ENCODE measurements at regions not wholly inside any gene's neighbourhood (a gene's known extent, or its start where the extent isn't known, plus 50 kb on each side); places are given as distances from the start of the nearest gene placed in this dataset.

DNA sequence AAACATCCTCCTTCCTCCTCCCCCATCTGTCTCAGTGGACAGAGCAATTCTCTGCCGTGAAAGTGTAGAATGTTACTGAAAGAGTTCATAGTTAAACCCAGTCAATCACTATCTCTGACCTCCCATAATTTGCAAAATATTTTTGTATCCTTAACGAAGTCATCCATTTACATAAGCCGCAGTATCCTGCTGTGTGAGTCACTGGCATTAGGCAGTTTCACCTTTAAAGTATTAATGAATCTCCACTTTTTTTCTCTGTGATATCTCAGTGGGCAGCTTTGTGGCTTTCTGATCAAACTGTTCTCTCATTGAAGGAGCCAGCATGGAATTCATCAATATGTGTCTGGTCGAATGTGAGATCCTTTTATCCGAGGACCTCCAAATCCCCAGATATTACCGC is 678.6 kb upstream of the TENM3 start:
- DNase-seq (ENCODE audit: low read depth), result no peak

DNA sequence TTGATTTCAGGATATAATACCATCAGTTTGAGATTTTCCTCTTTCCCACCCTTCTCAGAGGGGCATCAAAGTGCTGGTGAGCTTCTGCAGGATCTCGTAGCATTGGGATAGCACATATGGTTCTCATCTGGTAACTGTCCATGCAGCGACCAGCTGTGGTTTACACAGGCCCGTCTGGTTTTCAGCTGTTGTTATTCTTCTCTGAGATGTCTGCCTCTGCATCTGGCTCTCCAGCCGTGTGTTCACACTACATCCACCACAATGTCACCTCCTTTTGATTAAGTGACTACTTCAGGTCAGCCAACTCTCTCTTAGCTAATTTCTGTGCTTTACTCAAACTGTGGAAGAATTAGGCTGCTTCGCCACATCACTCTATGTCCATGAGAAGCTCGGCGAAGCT is 676.7 kb upstream of the TENM3 start:
- DNase-seq (ENCODE audit: low read depth), result no peak

DNA sequence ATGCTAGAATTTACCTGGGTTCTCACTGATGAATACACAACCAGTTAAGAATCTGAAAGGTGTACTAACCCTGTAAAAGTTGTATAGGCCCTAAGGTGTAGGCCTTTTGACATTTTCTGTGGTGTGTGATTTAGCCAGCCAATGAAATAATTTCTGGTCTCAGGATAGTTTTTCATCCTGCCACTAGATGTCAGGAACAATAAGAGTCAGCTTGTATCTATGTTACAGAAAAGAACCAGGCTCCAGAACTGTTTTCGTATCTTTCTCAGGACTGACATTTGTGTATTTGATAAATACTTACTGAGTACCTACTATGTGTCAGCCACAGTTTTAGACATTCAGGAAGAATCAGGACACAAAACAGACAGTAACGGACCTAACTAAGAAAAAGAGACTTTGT is 673.6 kb upstream of the TENM3 start:
- DNase-seq (ENCODE audit: low read depth), result no peak

DNA sequence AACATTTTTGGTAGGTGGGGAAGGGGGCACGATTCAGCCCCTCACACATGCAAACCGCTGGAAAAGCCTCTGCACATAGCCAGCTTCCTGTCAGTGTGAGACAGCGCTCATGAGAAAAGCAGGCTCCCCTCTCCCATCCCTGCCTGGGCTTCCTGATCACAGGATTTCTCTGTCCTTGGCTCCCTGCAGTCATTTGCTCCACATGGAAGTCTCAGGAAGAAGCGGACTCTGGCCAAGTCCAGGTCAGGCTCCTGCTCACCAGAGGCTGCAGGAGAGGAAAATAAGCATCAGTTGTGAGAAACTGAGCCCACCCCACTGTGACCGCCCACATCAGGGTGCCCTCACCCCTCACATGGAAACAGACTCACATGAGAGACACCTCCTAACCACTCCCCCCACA is 664.3 kb upstream of the TENM3 start:
- no peak for DNase-seq (ENCODE audit: low read depth)

DNA sequence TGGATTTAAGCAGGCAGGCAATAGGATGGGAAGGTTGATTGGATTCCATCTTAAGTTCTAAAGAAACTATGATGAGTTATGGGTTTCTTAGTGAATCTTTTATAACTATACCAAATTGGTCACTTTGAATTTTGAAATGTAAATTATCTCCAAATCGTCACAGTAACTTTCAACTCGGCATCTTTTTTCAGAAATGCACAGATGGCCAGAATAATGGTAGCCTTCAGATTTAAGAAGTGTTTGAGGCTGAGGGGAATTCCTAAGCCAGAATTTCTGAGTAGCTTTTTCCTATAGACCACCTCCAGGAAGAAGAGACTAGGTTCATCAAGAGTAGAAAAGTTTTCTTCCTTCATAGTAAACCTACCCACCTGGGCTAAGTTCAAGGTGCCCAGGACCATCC is 663.7 kb upstream of the TENM3 start:
- DNase-seq (ENCODE audit: low read depth), result no peak

DNA sequence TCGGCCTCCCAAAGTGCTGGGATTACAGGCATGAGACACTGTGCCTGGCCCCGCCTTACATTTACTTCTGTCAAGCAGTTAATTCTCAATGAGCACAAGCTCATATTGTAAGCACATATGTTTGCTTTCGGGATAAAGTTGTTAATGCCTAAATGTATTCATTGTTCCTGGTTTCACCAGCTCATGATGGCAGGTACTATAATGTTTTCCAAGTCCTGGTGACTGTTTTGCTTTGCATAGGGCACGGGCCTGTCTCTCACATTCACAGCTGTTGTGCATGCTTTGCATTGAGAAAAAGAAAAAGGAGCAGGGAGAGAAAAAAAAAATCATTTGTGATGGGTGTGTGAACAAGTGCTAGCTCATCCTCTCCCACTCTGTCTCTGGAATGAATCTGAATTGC is 661.2 kb upstream of the TENM3 start:
- no peak for DNase-seq (ENCODE audit: low read depth)

DNA sequence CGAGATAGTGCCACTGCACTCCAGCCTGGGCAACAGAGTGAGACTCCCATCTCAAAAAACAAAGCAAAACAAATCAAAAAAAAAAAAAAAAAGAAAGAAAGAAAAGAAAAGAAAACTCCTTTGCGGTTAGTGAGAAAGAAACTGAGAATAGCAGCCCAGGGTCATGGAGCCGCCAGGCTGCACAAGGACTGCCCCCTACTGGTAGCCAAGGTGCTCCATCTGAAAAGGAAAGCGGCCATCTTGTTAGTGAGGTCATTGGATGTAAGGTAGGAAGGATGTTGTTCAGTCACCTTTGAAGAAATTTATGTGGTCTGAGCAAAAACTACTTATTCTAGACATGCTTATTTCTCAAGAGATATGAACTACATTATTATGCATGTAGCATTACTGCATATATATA is 660.6 kb upstream of the TENM3 start:
- no peak for DNase-seq (ENCODE audit: low read depth)

DNA sequence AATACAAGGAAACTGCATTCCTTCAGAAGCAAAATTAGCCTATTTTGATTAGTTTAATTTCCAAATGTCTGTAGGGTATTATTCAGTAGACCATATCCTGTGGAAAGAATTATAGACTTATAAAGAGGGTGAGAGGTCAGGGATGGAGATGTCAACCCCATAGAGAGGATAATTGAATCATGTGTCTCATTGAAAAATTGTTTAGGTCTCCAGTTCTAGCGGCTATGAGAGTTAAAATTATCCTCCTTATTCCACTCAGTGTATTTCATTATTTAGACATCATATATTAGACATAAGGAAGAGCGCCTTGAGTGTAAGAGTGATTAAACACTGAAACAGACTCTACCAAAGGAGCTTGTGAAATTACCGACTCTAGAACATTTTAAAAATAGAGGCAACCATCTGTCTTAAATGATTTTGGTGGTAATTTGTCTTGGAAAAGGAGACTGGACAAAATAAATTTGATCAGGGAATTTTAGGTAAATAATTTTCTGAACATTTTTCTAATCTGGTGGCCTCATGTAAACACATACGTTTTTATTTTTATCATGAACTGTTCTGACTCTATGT is 654.4 kb upstream of the TENM3 start:
- DNase-seq (ENCODE audit: low read depth), result no peak

DNA sequence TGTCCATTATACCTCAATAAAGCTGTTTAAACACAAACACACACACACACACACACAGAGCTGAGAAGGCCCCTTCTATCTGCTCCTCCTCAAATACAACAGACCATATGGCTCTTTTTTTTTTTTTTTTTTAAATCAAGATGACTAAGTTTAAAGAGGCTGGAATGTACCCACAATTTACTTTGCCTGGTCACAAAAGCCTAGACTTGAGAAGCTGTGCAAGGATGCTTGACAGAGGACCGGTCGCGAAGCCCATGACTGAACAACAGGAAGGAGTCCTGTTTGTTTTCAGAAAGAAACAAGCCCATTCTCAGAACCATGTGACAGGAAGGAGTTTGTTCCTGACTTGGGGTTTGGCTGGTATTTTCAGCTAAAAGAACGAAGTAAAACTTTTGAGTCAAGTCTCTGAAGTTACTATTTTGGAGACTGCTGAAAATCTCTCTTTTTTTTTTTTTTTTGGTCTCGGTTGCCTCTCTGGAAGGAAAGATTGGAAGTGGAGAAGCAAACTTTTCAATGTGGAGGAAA is 650.9 kb upstream of the TENM3 start:
- no peak for DNase-seq (ENCODE audit: low read depth)

DNA sequence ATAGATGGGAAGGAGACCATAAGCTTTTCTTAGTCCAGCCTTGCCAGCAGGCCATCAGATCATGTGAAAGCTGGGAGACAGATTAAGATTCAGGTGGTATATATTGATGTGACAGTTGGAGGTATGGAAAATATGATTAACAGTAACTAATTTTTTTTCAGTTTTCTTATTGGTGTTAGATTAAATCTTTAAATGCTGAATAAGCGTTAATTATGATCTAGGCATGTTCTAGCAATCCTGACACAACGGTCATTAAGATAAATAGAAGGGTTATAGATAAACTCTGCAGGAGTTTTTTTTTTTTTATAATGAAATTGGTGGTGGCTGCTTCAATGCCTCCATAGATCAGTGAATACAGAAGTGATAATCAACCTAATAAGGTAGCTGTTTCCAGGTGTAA is 649.5 kb upstream of the TENM3 start:
- DNase-seq (ENCODE audit: low read depth), result no peak

DNA sequence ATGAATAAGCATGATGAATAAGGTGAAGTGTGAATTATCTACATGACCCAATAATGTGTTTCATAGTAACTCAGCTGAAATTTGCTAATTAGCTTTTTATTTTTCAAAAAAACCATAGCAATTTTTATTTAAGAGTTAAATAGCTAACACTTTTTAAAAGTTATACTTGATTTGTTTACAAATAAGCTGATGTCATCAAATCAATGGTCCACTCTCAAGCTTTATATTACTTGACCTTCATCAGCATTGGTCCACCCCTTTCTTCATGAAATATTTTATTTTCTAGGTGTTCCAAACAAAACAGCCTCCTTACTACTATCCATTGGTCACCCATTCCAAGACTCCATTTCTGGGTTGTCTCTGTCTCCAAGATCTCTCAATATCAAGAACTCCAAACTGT is 649.0 kb upstream of the TENM3 start:
- DNase-seq (ENCODE audit: low read depth), result no peak

DNA sequence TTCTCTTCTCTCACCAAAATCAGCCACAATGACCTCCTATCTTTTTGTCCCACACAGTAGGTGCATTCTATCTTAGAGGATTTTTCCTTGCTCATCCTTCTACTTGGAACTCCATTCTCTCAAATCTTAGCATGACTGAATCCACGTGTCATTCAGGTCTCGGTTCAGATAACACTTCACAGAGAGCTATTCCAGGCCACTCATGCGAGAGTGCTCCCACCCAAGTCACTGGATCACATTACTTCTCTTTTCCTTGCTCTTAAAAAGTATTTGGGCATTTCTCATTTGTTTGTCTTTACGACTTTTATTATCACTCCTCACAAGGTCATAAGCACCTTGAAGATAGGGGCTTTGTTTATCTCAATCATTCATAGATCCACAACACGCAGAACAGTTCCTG is 647.5 kb upstream of the TENM3 start:
- DNase-seq (ENCODE audit: low read depth), result no peak

DNA sequence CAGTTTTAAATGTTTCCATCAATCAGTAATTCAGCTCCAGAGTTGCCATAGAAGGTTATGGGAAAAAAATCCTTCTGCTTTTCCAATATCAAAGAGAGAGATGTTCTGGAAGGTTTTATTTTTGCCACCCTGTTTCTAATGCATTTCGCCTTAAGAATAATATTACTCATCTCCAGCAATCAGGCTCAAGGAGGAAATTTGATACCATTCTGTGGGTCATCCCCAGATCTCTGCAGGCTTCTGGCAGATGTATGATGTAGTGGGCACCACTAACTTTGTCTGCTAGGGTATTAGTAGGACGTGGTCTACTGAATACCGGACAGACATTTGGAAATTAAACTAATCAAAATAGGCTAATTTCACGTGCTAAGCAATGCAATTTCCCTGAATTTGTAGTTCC is 645.4 kb upstream of the TENM3 start:
- DNase-seq (ENCODE audit: low read depth), result no peak

DNA sequence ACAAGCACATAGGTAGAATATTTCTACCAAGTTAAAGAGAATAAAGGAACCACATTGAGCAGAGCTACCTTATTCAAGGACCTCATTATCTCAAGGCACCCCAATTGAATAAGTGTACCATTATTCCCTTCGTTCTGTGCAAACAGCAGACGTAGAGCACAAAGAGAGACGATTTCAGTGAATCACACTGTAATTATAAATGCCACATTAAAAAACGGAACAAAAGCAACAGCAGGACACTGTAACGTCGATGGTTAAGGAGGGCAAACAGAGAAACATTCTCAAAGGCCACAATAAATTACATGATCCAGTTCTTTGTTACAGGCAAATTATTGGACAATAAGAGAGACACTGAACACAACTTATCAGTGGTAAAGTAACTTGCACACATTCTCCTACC is 644.1 kb upstream of the TENM3 start:
- DNase-seq (ENCODE audit: low read depth), result no peak

DNA sequence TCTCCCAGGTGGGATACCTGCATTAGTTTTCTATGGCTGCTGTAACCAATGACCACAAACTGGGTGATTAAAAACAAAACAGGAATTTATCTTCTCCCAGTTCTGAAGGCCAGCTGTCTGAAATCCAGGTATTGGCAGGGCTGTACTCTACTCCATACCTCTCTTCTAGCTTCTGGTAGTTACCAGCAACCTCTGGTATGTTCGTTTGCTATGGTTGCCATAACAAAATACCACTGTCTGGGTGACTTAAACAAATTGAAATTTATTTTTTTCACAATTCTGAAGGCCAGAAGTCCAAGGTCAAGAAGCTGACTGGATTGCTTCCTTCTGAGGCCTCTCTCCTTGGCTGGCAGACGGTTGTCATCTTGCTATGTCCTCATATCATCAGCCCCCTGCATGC is 642.1 kb upstream of the TENM3 start:
- DNase-seq (ENCODE audit: low read depth), result no peak

DNA sequence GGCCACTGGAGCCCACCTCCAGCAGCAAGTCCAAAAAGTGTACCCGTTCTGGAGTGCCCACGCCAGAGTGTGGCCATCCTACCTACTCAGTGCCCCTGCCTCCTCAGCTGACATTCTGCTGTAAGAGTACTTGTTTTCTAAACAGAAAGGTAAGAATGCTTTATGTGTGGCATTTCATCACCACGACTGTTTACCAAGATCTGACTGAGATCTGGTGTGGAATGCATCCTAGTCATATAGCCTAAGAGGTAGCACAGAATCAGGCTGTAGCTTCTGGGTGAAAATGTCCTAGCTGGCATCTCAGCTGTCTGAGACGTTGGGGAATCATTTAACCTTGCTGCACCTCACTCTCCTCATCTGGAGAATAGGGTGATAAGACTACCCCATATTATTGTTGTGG is 638.7 kb upstream of the TENM3 start:
- no peak for DNase-seq (ENCODE audit: low read depth)

DNA sequence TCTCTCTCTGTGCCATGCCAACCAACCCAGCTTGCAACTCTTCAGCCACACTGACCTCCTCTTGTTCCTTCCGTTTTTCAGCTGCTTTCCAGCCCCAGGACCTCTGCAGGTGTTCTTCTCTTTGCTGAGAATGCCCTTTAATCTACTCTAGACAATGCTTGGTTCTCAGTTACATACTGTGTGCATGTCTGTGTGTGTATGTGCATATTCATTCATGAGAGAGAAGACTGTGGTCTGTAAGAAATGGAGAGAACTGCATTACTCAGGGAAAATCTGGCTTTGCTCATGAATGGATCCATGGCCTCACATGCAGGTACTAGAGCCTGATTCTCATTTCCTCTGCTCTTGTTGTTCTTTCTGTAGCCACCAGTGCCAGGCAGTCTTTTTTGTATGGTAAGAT is 636.9 kb upstream of the TENM3 start:
- DNase-seq (ENCODE audit: low read depth), result no peak

DNA sequence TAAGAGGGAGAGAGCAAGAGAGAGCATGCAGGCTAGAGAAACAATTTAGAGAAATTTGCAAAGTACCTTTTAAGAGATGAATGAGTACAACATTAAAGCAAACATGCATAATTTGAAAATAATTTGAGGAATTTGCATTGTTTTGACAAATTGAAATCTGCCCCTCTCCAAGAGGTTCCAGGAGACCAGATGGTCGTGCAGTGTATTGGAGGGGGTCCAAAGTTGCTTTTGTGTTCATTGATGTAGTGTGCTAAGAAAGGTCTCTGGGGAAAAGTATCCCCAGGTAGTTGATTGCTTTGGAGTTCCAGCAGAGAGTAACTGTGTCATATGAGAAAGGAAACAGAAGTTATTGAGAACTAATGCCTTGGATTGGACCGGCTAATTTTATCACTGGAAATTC is 635.0 kb upstream of the TENM3 start:
- DNase-seq (ENCODE audit: low read depth), result no peak

DNA sequence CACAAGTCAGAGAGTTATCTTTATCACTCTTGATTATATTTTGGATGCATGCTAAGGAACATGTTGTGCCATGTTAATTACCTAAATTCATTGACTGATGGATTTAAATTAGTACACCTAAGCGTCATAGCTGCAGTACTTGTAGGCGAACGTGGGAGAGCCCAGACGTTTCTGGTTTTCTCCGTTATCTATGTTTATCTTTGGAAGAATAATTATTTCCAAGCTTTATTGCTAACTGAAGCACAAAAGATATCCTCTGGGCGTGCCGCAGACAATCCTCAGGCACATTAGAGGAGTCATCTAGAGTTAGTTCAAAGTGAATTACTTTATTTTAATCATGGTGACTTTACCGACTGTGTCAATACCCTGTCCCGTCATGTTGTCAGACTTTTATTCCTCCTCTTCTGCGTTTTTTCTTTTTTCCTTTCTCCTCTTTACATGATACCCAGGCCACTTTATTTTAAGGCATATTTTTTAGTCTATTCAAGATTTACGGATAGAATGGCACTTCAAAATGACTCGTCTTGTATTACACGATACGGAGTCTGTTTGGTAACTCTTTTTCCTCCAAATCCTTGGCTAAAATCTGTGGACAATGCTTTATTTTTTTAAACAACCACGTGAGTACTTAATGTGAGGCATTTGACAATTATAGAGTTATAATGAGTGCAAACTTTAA is 632.0 kb upstream of the TENM3 start:
- DNase-seq (ENCODE audit: low read depth), result no peak

DNA sequence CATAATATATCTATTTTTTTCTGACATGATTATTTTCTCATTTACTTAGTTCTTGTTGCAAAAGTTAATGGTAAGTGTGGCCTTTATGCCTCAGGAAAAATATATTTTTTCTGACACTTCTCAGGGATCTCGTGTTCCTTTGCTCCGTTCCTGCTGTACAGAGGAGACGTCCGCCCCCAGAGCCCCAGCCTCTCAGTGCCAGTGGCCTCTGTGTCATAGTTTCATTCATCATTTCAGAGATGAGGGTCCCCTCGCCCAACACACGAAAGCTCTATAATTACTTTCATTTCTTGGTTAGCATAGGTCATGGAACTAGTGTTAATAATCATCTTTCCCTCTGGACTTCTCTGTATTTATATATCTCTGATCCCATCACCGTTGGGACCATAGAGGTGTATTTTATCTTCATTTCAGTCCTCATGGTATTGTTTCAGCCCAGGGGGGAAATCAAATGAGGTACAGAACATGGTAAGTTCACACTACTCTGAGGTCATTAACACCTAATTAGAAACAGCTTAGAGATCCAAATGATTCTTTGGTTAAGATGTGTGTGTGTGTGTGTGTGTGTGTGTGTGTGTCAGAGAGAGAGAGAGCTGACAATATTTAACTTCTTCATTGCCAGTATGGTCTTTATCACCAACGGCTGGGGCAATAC is 631.1 kb upstream of the TENM3 start:
- no peak for DNase-seq (ENCODE audit: low read depth)

DNA sequence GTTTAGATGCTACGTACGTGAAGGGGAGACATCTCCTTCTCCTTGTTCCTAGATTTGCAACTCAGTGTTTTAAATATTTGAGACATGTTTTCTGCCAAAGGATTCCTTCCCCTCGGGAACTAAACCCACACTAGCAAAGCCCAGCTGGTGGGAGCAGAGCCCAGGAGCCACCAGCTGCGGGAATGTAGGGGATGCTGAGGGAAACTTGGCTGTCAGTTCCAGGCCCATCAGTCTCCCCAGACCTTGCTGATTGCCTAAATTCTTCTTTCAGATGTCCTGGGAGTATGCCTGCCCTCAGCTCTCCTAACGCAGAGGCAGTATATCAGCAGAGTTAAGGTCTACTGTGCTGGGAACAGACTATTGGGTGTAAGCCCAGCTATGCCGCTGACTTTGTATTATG is 630.0 kb upstream of the TENM3 start:
- no peak for DNase-seq (ENCODE audit: low read depth)

DNA sequence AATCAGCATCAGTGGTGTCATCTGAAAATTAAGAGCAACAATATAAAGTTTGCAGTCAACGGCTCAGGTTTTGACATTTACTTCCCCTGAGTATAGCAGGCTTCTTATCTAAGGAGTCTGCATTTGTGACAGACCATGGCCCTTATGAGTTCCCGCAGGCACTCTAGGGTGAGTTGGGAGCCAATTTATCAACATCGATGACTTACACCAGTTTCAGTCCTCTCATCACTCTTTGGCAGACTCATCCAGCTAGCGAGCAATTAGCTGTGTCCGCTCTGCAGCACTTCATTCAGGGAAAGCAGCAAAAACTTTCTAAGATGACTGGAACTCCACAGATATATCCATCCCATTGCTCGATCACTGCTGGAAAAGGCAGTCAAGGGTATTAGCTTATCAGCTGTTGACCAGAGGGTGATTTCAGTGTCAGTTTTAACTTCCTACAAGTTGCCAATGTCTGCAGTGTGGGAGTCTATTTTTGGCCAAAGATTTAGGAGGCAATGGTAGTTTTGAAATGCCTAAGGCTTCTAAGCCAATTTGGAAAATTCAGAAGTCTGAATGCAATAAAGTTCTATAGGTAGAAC is 625.1 kb upstream of the TENM3 start:
- no peak for DNase-seq (ENCODE audit: low read depth)

DNA sequence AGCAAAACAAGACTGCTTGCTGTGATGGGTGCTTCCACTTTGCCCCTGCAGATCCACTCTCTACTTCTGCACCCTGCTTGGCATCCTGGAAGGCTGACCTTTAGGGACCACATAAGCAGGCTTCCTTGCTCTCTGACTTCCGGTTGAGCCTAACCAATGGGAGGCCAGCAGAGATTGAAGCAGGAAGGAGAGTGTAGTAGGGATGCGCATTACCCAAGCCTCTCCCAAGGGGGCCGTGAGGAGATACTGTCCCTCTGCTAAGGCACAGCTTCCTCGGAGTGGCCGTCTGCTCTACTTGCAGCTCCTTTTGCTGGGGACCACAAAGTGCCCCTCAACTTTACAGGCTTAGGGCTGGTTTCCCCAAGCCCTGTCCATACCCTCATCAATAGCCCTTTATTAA is 624.3 kb upstream of the TENM3 start:
- no peak for DNase-seq (ENCODE audit: low read depth)
